ENCODE measurements at regions not wholly inside any gene's neighbourhood (a gene's known extent, or its start where the extent isn't known, plus 50 kb on each side); places are given as distances from the start of the nearest gene placed in this dataset.
A peak's percentile ranks its signal among the peaks of the same experiment; 100 is the strongest.

DNA sequence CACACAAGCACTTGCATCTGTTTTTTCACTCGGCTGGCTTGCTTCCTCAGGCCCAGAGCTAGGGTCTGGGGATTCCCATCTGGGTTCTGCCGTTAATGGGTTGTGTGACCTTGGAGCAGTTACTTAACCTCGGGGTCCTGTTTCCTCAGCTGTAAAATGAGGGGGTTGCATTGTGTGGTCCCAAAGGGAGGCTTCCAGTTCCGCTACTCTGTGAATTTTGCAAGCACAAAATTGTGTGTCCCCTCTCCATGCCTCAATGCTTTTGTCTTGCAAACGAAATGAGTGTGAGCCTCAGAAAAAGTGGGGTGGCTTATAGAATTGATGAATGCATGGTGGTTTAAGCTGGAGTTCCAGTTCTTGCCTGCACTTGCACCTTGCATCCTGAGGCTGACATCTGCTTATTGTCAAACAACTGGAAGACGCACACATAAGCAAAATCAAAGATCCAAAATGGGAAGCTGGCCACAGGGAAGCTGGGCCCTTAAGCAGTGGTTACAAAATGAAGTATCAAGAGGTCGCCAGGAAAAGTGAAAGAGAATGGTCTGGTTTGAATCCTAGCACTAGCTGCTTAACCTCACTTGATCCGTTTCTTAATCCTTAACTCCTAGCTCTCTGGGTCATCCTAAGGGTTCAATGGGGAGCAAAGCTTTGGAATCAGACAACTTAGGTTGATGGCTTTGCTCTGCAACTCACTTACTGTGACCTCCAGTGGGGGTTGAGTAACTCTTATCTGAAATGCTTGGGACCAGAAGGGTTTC is 490.6 kb downstream of the DHX35 start:
- no peak for DNase-seq (ENCODE audit: low read depth)
- no peak overlapping the region for H3K4me3 ChIP-seq (ENCODE audit: low read length)
- no peak for TF ChIP-seq CTCF (IDR thresholded peaks at IDR 0.05; ENCODE audit: insufficient read depth, low read depth, low read length, missing control alignments)

DNA sequence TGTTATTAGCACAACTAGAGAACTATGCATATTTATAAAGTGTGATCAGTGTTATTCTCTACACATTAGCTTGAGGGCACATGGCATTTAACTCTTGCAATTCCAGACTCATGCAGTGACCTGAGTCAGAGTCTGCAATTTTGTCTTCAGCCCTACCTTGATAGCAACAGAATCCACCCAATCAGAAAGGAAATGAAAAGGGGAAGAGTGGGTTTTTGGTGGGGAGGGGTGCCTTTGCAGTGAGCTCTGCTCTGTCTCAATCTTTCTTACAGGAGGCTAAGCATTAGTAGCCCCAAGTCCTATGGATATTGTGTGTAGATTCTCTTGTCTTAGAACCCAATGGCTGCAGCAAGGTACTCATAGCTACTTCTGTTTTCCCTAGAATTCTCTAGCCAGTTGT is 489.2 kb downstream of the DHX35 start:
- TF ChIP-seq CTCF (IDR thresholded peaks at IDR 0.05; ENCODE audit: insufficient read depth, low read depth, low read length, missing control alignments): no peak

GRCh38 chr20:39446397-39446796 is 484.3 kb downstream of the DHX35 start:
- no peak for TF ChIP-seq CTCF (IDR thresholded peaks at IDR 0.05; ENCODE audit: insufficient read depth, low read depth, low read length, missing control alignments)

More for the DNA sequence above, 489.2 kb downstream of the DHX35 start:
- no peak overlapping the region for H3K4me3 ChIP-seq (ENCODE audit: low read length)
- no peak for DNase-seq (ENCODE audit: low read depth)

GRCh38 chr20:39445095-39445494 is 483.0 kb downstream of the DHX35 start:
- no peak for TF ChIP-seq CTCF (IDR thresholded peaks at IDR 0.05; ENCODE audit: insufficient read depth, low read depth, low read length, missing control alignments)
- H3K4me3 ChIP-seq (ENCODE audit: low read length): no peak overlapping the region
- no peak for DNase-seq (ENCODE audit: low read depth)

More at GRCh38 chr20:39446397-39446796, 484.3 kb downstream of the DHX35 start:
- H3K4me3 ChIP-seq (ENCODE audit: low read length): no peak overlapping the region
- DNase-seq (ENCODE audit: low read depth): no peak

DNA sequence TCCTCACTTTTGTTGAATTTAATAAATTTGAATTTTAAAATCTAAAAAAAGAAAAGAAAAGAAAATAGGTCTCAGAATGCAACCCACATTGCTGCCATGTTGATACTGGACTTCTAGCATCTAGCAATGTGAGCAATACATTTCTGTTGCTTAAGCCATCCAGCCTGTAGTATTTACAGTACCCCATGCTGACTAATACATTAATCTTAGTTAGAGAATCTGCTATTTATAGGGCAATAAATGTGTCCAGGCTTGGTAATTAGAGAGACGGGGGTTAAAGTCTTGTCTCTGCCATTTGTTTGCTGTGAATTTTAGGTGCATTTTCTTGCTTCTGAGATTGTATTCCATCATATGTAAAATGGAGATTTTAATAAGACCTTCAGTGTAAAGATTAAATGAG is 471.3 kb downstream of the DHX35 start:
- DNase-seq (ENCODE audit: low read depth): peak; percentile 23

DNA sequence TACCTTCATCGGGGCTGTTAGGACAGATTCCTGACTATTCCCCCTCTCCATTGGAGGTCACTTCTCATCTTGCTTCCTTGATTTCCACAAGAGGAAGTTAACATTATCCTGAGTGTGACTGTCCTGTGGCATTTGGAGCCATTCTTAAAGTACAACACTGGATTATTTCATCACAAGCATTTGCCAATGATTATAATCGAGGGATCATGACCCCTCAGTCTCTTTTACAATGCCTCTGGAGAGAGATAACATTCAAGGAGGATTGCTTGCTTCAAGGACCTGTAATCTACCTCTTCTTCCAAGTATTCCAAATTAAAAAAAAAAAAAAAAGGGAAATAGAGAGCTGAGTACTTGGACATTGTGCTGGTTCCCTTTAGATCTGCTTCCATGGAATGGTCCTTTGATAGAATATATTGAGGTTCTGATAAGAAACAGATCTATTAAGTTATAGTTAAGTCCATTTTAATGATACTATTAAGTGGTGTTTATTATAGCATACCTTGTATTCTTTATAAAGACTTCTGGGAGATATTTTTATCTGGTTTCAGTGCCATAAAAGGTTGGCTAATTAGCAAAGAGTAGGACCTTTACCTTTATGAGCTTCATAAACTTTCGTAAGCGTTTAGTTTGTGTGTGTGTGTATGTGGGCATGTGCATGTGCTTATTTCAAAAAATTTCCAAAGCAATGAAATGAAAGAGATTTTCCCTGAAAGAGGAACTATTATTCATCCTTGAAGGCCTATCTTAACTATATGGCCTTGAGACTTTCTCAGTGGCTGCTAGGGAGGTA is 469.1 kb downstream of the DHX35 start:
- DNase-seq (ENCODE audit: low read depth): no peak
- no peak for TF ChIP-seq CTCF (IDR thresholded peaks at IDR 0.05; ENCODE audit: insufficient read depth, low read depth, low read length, missing control alignments)
- no peak overlapping the region for H3K4me3 ChIP-seq (ENCODE audit: low read length)

More for the DNA sequence above, 471.3 kb downstream of the DHX35 start:
- no peak overlapping the region for H3K4me3 ChIP-seq (ENCODE audit: low read length)
- TF ChIP-seq CTCF (IDR thresholded peaks at IDR 0.05; ENCODE audit: insufficient read depth, low read depth, low read length, missing control alignments): no peak

Measured in epithelial cell of esophagus (primary cell).